NCI-H2171 treated with DMSO at 0.1 percent for 48 hours (cell line): ENCODE measurements at regions not wholly inside any gene's neighbourhood (a gene's known extent, or its start where the extent isn't known, plus 50 kb on each side); places are given as distances from the start of the nearest gene placed in this dataset.

ENCODE experiments used
- DNase-seq: peaks from one replicate; lab custom pipeline; 2025; lab: John Stamatoyannopoulos, UW

DNA sequence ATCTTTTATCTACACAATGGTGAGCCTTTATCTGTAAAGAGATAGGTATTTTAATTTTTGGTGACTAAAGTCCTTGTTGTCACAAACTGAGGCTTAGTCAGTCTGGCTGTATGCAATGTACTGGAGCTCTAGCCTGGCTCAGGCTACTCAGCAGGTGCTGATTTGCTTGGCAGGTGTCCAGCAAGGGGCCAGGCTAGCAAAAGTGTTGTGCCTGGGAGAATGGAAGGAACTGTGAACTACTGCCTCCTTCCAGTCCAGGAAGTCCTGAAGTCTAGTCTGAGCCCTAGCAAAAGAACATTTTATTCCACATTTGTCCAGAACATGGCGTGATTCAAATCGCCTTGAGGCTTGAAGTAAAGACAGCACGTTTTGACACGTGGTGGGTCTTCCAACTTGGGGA, 260.5 kb downstream of the CCDC85A start:
- peak; percentile 81 for DNase-seq

DNA sequence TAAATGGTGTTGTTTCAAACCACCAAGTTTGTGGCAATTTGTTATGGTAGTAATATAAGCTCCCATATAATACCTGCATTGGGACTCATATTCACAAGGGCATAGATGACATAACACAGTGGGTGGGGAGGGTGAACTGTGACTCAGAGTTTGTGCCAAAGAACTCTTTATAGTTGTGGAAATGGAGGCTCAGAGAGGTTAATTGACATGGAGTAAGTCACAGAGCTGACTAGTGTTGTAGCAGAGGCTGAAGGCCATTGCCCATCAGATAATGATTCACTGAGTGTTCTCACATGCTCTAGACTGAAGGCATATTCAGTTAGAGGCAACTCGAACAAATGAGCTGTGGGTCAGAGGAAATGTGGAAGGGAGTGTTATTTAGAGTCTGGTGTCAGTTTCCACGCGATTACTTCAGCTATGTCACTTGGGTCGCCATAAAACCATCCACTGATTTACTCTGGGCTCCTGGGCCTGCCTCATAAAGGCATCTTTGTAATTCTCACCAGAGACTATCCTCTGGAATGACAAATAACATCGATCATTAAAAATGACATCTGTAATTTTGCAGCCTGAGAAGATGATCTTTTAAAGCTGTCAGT, 264.7 kb downstream of the CCDC85A start:
- DNase-seq: no peak

DNA sequence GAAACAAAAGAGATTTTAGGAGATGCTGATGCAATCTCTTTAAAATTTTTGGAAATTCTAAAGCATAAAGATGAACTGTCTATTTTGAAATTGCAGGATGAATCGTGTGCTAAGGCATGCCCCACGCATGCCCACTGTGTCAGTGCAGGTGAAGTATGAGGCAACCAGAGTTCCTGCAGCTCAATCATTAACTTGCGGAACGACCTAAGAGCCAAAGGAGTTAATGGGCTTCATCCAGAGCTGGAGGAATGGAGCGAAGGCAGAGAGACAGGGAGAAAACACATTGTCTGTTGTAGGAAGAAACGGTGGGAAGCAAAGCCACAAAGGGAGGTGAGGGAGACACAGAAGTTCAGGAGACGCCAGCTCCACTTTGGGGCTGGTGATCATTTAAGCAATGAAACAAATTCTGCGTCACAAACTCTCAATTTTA, 265.2 kb downstream of the CCDC85A start:
- DNase-seq: no peak

DNA sequence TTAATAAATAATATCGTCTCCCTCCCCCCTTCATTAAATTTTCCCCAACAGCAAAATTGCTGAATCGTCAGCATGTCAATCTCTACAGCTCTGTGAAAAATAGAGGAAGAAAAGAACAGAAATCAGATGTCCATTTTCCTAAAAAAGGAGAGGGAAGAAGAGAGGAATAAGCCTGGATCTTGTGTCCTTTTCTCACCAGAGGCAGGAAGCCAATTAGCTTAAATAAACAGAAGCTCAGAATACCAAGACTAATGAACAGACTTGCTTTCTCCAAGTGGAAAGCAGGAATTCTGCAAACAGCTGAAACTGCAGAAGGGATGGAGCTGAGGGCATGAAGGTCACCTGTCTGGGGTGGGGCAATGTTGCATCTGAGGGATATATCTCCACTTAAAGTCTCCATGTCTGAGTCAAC, 265.7 kb downstream of the CCDC85A start:
- DNase-seq: peak; percentile 31

DNA sequence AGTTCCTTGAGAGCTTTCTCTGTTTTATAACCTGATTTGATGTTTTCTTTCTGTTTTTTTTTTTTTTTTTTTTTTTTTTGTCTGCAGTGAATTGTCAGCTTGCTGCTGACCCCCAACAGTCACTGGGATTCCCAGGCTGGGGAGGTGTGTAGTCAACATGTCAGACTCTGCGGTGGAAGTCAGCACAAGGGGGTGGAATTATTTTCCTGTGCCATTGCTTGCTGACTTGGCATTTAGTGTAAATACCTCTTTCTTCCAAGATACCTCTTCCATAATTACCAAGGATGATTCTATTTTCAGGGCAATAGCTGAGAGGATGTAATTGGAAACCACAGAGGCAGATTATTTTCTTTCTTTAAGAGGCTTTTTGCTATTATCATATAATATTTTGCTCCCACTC, 266.3 kb downstream of the CCDC85A start:
- peak; percentile 43 for DNase-seq

DNA sequence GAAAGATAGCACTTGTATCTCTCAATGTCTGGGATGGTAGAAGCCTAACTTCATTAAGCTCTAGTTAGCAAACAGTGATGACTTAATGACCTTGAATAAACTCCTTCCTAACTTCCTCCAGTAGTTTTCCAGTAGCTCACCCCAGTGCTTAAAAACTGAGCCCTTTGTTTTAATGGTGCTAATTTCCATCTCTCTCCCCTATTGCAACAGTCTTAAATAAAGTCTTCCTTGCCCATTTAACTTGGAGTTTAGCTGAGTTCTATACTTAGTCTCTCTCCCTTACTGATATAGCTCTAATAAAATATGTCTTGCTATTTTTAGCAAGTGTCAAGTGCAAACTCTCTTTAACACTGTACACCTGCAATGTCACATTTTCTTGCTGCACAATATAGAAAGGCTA, 267.0 kb downstream of the CCDC85A start:
- DNase-seq: no peak

DNA sequence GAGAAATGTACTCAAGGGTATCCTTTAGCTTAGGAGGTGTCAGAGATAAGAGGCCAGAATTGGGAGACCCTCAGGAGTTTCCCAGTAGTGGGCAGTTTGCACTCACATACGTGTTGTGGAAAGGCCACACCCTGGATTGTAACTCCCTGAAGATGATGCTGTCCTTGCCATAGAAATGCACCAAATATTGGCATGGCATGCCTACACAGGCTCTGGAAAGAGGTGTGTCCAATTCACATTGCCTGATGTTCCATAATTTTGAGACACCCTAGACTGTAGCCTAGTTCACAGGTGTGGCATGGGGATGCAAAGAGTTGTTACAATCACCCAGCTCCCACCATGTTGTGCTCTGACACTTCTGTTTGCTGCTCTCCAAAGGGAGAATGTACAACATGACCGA, 271.9 kb downstream of the CCDC85A start:
- peak; percentile 83 for DNase-seq

DNA sequence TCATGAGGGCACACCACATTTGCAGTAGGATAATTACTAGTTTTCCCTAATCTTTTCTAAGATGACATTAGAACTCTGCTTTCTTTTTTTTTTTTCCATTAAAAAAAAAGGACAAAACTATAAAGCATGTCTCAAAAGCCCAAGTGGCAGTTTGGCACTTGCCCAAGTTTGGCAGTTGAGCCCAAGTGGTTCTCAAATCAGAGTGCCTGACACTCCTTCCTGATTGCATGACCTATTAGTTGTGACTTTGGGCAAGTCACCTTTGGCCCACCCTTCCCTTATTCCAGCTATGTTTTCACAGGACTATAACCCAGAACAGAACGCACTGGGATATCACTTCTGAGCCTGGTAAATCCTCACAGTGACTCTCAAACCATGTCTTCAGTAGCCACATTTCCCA, 273.0 kb downstream of the CCDC85A start:
- peak; percentile 47 for DNase-seq

DNA sequence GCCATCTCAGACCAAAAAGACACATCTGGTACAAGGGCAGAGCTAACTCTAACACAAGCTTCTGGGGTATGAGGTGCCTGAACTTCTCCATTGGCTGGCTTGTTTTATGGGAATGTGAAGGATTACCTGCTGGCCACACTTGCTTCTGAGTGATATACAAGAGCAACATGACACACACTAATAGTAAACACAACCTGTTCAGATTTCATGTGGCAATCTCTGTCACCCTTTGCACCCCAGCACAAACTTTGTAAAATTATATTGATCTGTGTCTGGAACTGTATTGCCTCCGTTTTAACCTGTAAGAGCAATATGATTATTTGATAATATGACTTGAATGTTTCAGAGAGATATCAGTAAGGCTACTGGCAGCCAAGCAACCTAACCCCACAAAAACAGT, 276.7 kb downstream of the CCDC85A start:
- DNase-seq: no peak

DNA sequence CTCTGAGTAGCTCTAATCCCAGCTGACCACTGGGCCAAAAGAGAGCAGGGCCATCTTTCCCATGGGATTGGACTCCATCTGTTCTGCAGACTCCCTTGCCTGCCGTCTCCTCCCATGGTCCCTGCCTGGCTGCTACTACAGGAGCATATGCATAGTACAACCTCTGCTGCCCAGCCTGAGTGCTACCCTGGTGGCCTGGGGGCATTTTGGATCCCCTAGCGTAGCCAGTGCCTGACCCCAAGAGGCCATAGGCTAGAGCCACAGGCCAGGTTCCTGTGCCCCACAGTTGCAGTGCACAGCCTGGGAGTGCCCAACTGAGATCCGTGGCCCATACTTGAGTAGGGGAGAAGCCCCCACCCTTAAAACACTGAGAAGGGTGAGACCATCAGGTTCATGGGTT, 280.3 kb downstream of the CCDC85A start:
- DNase-seq: no peak

DNA sequence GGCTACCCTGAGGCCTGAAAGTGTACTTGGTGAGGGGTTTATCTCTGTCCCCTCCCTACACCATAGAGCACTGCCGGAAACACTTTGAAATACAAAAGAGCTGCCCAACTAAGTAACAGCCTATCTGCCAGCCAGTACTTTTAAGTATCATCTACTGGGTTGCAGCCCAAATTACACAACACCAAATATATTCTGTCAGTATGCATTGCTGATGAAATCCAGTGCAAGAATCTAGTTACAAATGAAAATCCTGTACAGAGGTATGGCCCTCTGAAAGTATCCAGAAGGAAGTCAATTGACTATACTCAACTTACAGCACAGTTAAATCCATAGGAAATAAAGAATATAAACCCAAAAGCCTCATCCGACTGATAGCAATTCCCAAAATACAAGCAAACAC, 280.8 kb downstream of the CCDC85A start:
- no peak for DNase-seq

DNA sequence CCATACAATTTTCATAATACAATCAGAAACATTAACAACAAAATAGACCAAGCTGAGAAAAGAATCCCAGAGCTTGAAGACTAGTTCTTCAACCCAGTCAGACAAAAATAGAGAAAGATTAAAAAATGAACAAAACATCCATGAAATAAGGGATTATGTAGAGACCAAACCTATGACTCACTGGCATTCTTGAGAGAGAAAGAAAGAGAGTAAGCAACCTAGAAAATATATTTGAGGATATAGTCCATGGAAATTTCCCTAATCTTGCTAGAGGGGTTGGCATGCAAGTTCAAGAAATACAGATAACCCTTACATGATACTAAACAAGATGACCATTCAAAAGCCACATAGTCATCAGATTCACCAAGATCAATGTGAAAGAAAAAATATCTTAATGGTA, 281.7 kb downstream of the CCDC85A start:
- no peak for DNase-seq

DNA sequence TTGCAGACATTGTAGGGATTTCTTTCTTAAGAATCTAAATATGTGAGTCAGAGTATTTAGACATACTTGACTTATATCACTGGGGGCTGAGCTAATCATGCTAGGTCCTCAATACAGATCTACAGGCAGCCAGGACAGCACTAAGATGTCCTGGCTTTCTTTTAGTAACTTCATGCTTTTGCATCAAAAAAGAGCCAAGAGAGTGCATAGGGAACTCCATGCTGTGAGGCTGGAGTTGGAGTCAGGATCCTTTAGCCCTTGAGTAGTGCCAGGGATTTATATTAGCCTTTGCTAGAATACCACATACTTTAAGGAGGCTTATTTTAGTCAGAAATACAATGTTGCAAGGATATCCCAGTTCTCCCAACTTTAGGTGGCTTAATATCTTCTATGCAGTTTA, 289.7 kb downstream of the CCDC85A start:
- no peak for DNase-seq

DNA sequence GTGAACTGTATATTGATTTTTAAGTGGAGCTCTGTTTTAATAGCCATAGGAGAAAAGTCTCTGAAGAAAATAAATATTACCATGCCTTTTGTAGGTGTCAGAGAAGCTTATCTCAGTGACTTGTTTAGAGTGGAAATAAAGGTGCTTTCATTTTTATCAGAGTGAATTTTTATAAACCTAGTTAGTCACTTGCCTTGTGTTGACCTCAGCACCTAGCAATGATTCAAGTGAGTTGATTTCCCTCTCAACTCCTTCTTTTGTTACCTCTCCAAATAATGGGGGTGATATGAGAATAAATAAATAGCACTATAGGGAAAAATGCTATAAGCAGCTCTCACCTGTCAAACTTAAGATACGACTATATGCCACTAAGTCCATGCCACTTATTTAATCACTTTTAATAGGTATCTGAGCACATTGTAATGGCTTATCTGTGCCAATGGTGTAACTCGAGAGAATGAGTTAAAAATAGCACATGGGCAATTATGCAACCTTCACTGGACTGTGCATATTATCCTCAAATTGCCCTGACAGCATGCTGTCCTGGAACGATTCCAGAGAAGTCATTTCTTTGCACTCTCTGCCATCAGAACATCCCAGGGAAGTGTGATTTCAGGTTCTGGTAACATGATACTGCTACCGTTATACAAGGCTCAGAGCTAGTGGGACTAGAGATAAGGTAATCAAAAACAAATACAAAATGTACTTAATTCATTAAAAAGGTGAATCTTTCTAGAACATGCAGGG, 290.8 kb downstream of the CCDC85A start:
- peak; percentile 98 for DNase-seq

DNA sequence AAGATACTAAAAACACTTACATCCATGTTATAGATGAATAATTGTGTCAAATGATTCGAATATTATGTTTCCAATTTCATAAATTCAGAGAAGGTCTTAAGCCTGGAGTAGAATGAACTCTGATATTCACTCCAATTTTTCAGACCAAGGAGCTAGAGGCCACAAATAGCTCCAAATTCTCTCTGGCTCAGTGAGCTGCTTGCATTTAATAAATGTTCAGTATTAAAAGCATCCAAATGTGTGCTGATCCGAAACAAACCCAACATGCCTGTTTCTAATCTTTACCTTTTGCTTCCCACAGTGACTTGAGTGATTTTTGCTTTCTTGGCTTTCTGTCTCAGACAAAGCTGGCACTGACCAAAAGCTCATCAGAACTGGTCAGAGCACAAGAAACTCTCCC, 291.4 kb downstream of the CCDC85A start:
- DNase-seq: no peak

DNA sequence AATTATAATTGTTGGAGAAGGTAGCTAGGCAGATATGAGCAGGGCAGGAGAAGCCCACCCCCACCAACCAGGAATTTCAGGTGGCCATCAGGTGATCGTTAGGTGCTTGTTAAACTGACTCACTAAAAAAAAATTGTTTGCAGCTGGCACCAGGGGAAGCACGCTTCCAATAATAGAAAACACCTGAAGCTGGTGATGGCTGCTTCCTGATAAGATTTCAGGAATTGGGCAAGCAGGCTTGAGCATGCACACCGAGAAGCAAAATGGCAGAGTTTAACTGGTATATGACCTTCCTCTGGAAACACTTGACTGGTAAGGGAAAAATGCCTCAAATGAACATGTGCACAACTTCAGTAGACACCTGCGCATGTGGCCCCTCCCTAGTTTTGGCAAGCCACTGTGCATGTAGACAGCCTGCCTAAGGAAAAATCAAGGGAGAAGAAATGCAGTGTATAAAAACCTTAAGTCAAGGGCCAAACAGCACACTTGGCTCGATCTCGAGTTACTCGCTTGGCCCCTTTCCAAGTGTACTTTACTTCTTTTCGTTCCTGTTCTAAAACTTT, 292.8 kb downstream of the CCDC85A start:
- DNase-seq: peak; percentile 96

DNA sequence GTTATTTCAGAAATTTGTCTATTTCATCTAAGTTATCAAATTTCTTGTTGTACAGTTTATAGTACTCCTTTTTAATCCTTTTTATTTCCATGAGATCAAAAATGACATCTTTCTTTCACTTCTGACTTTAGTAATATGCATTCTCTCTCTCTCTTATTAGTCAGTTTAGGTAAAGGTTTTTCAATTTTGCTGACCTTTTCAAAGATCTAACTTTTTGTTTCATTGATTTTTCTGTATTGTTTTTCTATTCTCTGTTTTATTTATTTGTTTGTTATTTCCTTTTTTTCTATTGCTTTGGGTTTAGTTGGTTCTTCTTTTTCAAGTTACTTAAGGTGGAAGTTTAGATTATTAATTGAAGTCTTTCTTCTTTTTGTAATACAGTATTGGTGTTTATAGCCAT, 294.2 kb downstream of the CCDC85A start:
- DNase-seq: no peak

DNA sequence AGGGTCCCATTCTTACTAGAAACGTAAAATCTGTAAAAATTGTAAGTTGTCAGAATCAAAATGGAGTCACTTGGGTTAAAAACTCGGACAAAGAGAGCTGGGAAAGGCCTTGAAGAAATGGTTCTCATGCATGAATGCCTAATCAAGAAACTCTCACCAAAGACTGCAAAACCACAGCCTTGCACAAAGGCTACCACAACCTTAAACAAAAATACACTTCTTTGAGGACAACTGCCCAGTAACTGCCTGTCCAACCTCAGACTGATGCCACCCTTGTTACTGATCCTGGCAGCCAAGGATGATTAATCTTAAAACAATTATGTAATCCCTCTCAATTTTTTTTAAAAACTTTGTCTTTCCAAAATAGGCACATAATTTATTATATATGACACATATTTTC, 299.3 kb downstream of the CCDC85A start:
- DNase-seq: no peak

DNA sequence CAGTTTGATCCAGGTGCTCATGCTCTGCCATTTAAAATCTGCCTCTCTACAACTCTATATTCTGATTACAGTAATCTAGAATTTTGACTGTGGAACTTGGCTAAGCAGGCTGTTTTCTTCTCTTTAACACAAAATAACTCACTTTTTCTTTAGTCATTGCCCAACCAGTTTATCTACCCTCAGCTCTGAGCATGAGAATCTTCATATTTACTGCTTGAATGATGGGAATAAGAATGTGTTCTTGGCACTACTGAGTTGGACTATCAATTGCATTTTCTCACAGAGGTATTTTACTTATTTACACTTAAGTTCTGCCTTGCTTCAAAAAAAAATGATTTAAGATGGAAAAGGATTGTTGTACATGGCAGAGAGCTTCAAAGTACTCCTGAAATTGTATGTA, 301.1 kb downstream of the CCDC85A start:
- no peak for DNase-seq

DNA sequence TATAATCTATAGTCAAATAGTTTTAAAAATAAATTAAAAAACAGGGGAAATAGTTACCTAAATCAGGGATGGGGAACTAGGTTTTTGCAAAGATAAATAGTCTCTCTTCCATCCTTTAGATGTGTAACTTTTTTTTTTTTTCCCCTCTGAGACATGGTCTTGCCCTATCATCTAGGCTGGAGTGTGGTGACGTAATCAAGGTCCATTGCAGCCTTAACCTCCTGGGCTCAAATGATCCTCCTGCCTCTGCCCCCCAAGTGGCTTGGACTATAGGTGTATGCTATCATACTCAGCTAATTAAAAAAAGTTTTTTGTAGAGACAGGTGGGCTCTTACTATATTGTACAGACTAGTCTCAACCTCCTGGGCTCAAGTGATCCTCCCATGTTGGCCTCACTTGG, 316.5 kb downstream of the CCDC85A start:
- DNase-seq: no peak

DNA sequence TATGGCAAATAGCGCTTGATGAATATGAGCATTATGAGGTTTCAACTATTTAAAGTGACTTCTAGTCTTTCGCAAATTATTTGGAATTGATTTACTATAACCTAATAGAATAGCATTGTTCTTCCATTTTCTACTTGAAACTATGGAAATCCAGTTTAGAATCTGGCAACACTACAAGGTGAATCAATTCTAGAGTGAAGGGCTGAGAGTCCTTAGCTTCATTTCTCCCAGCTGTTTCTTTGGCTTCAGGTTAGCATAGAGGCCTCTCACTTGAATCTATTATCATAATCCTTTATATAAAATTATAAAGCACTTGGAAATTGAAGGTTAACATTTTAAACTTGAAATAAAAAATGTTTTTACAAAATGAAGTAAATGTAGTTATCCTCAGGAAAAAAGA, 318.8 kb downstream of the CCDC85A start:
- no peak for DNase-seq

DNA sequence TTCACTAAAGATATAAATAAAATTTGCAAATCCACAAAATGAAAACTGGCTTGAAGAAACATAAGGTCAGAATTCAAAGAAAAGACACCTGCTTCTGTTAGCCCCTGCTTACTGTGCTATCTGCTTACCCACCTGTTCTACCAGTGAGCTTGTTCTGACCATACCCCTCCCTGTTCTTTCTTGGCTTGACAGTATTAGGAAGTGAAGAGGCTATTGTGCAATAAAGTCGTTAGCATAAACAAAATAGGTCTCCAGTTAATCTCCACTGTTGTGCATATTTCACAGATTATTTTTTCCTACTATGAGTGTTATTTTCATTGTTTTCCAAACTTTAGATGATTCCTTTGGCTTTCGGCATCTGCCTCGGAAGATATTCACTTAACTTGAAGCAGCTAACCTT, 322.1 kb downstream of the CCDC85A start:
- peak; percentile 11 for DNase-seq

DNA sequence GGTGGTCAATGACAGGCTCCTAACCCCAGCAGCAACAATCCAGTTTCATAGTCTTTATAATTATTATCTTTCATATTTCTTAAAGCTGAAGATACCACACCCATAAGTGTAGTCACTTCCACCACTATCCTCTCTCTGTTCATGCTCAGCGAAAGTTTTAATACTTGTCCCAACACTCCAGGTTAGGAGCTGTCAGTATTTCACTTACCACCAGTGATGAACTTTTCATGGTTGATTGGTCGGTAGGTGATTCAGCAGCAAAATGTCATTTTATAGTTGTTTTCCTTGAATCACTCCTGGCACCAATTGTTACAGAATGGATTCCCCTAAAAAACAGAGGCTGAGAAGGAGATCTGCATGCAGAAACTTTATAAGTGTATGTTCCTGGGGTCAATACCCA, 324.9 kb downstream of the CCDC85A start:
- peak; percentile 33 for DNase-seq

DNA sequence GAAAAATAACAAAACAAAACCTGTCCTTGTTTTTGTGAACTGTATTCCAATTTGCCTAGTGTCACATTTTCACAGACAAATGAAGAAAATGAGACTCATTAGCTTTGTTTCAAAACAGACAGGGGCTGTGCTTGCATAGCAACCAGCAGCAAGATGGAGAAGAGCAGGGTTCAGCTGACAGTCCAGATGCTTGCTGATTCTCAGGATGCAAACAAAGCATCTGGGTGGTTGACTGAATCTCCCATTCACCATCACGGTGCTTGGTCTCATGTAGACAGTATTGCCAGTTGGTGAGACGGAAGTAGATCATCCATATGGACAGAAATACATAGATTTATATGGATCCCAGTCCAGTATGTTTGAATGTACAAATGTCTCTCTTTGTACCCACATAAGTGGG, 326.8 kb downstream of the CCDC85A start:
- DNase-seq: peak; percentile 89
